ENCODE measurements at regions not wholly inside any gene's neighbourhood (a gene's known extent, or its start where the extent isn't known, plus 50 kb on each side); places are given as distances from the start of the nearest gene placed in this dataset.

DNA sequence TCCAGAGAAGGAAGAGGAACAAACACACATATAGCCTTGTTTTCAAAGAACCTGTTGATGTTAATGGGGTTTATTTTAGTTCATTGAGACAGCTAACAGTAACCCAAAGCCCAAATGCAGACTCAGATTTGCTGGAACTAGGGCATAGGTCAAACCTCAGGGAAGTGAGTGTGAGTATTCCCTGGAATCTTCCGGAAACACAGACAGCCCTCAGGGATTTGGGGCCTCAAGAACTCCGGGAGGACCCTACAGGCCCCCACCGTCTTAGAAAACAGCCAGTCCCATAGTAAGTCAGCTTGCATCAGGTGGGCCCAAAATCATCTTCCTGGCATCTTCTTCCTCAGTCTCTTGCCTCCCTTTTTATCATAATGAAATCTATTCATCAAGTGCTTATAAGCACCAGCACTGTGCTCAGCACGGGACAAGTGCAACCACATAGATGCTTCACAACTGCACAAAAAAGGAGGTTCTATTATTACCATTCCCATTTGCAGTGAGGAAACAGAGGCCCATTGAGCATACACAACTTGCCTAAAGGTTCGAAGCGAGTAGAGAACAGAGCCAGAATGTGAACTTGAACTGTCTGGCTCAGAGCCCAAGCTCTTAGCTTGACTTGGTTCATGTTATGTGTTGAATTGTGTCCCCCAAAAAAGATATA lies 50.2 kb upstream of the BCL11A start:
- no peak for DNase-seq

GRCh38 chr2:60604486-60605064 lies 51.1 kb upstream of the BCL11A start:
- DNase-seq, result no peak

- no peak for DNase-seq
Observed at GRCh38 chr2:60605866-60606265, 52.4 kb upstream of the BCL11A start.

GRCh38 chr2:60608679-60609078 lies 55.2 kb upstream of the BCL11A start:
- DNase-seq, result no peak

GRCh38 chr2:60612033-60612432 lies 58.6 kb upstream of the BCL11A start:
- peak in 1 of 2 donors; percentile 31 for DNase-seq

DNA sequence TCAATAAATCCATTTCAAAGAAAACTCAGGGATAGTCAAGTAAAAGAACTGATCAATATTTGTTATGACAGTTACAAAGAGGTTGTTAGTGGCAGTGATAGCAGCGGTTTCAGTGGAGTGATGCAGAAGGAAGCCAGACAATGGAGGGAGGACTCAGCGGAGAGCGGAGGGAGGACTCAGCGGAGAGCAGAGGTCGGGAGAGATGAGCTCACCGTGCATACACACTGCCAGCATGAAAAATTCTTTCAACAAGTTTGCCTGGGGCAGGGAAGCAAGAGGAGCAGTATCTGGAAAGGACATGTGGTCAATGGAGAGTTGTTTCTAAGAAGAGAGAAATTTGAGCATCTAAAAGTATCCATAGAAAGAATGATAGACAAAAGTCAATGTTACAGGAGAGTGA lies 60.9 kb upstream of the BCL11A start:
- DNase-seq, result no peak

DNA sequence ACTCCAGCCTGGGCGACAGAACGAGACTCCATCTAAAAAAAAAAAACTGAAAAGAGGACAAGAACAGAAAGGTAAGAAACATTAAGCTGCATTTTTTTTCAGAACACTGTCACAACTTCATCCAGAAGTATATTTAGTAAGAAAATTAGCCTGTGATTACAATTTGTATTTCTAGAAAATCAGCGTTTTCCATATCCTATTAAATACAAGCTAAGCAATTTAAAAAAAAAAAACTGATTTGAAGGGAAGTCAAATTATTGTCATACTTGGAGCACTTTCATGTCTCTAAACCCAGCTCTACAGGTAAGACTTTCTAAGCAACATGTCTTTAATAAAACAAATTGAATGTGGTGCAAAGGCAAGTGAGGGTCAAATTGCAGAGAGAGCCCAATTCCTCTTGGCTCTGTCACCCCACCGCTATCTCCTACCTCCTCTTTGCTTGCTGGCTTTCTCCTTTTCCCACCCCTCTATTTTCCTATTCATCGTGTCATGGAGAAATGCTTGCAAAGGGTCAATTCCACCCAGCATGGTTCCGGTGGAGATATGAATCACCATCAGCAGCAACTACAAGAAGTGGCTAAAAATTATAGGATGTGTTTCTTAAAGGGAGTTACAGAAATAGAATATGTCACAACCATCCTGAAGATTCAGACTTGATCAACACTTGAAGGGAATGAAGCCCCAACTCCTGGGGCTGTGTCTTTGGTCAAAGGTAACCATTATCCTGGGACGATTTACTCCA lies 68.4 kb upstream of the BCL11A start:
- no peak for DNase-seq

GRCh38 chr2:60623040-60623439 lies 69.6 kb upstream of the BCL11A start:
- no peak for DNase-seq

DNA sequence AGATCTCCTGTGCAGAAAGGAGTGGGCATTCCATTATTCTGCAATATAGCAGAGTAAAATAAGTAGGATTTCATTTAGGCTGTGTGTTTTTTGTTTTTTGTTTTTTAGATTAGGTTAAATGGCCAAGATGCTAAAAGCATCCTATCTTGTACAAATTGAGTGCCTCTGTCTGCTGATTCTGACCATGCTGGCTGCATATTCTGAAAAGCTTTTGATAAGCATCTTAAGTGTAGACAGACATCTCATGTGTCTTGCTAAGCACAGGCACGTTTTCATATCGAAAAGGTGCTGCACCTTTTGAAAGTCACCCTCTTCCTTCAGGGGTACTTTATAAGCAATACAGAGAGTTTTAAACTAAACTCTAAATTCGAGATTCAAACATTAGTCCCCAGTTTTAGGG lies 74.0 kb upstream of the BCL11A start:
- DNase-seq, result no peak

GRCh38 chr2:60628026-60628425 lies 74.6 kb upstream of the BCL11A start:
- peak in 1 of 2 donors; percentile 30 for DNase-seq

GRCh38 chr2:60628615-60629304 lies 75.3 kb upstream of the BCL11A start:
- DNase-seq, result no peak

DNA sequence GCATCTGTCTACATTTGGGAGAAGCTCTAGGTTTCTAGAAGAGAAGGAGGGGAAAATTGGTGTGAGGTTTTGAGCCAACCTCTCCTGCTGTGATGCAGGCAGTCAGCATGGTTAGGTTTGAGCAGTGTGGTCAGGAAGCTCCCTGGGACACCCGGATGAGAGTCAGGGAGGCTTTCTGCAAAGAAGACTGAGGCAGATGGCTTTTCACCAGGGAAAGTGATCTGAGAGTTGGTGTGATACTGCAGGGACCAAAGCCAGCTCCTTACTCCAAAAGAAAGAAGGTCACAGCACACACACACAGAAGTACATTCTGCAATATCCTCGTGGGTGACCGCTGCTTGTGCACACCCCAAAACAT lies 75.8 kb upstream of the BCL11A start:
- DNase-seq, result no peak

DNA sequence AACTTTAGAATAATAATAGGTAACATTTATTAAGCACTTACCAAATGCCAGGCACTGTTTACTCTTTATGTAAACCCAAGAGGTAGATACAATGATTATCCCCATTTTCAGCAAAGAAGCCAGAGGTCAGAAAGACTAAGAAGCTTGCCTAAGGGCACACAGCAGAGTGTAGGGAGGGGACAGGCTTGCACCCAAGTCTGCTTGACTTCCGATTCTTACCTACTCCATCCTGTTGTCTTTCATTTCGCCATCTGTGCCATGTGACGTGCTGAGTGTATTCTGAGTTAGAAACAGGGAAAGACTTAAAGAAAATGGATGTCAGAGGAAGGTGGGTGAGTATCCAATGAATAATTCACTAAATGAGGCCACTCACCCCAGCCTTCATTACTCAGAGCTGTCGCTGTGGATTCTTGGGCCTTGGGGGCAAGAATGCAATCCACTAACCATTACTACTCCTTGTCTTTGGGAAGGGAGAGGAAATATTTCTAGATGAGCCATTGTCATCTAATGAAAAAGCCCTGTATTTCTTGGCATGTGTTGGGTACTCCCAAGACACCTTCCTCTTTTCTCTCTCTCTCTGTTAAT lies 76.4 kb upstream of the BCL11A start:
- no peak for DNase-seq

GRCh38 chr2:60633615-60634014 lies 80.2 kb upstream of the BCL11A start:
- DNase-seq, result no peak

DNA sequence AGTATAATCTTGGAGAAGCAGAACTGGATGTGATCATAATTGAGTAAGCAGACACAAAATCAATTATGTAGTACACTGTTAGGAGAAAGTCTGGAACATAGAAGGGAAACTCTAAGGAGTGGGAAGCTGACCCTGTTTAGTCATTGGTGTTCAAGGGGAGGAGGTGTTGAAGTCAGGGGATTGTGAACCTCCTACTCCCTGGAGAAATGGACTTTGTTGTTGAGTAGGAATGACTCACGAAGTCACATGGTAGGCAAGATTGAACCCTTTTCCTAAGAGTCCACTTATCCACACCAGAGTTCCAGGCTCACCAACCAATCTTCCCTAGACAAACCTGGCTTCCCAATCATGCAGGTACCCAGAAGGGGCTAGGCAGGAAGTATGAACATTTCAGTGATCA lies 81.0 kb upstream of the BCL11A start:
- peak; percentile 39 to 86 for DNase-seq

- DNase-seq, result peak; percentile 69 to 81
Observed at GRCh38 chr2:60641811-60642788, 88.6 kb upstream of the BCL11A start.

- no peak for DNase-seq
Observed at GRCh38 chr2:60643747-60644146, 90.3 kb upstream of the BCL11A start.

DNA sequence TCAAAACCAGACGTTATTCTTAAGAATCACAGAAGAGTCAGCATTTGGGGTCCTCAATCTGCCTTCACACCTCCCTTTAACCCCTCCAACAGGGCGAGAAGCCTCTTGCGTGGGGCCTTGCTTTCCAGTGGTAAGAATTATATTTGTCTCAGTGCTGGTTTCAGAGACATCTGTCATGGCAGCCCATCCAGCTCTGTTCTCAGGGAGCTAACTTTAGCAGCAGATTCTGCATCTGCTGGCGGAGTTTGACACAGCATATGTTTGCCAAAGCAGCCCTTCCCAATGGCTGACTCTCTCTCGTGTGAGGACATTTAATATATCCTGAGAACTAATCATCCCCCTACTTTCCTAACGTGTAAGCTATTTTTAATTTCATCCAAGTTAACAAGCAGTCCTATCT lies 91.5 kb upstream of the BCL11A start:
- DNase-seq, result no peak

- DNase-seq, result no peak
Observed at GRCh38 chr2:60648191-60648590, 94.7 kb upstream of the BCL11A start.

GRCh38 chr2:60649721-60650120 lies 96.3 kb upstream of the BCL11A start:
- DNase-seq, result no peak

DNA sequence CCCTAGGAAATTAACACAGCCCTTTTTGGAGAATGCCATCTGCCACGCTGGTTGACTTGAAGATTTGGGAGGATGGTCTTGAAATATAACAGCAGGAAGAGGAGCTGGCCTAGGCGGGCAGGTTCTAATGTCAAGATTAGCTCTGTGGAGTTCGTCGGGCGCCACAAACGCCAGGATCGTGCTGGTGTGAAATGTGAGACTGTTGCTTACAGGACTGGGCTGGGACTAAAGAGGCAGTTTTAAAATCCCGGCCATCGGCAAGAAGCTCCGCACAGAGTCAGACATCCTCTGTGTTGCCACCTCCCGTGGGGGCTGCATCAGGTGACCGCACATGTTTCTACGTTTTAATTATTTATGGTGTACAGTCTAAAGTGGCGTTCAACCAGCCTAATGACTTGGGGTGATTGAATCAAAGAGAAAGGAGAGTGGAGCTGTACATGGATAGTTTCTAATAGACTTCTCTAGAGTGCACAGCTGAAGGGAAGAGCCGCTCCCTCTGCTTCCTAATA lies 99.4 kb upstream of the BCL11A start:
- no peak for DNase-seq

DNA sequence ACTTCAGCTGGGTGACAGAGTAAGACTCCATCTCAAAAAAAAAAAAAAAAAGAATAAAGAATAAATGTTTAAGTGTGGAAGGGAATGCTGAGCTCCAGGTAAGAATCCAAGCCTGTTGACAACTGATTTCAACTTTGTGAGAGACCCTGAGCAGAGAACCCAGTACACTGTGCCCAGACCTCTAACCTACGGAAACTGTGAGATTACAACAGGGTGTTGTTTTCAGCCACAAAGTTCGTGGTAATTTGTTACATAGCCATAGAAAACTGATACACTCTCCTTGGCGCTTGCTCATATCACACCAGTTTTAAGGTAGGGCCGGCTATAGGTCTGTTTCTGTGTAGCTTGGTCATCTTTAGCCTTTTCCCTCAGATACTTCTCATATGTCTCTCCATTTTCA lies 98.4 kb upstream of the PAPOLG start:
- DNase-seq, result no peak

All from inflammatory macrophage treated with lipopolysaccharide for 1 hour (primary cell).